Effector memory CD8-positive, alpha-beta T cell (primary cell): ENCODE measurements at regions not wholly inside any gene's neighbourhood (a gene's known extent, or its start where the extent isn't known, plus 50 kb on each side); places are given as distances from the start of the nearest gene placed in this dataset.

Experiments used
- ATAC-seq: fragments of 150-1000 bp; cut with Tn5 transposase; replicated peaks from 2 replicates; pipeline ENCODE4 v1.10.0; 2021; ENCODE audit warnings: mild to moderate bottlenecking, moderate library complexity
- DNase-seq, 3 experiments: peaks; one replicate each; pipeline ENCODE4 v3.0.0; 2021
- H3K27ac Mint-ChIP-seq, 2 donors: one replicate each; pipeline ENCODE4 v1.8.0; 2022; ENCODE audit warnings: mild to moderate bottlenecking in 2 of 2, mixed read lengths in 2 of 2, moderate library complexity in 2 of 2
- H3K27me3 Mint-ChIP-seq, 2 donors: one replicate each; pipeline ENCODE4 v1.8.0; 2022; ENCODE audit warnings: mixed read lengths in 2 of 2
- H3K36me3 Mint-ChIP-seq: one replicate; pipeline ENCODE4 v1.8.0; 2022; ENCODE audit warnings: mild to moderate bottlenecking, moderate library complexity, mixed read lengths; ENCODE audit not compliant: insufficient read depth
- H3K4me1 Mint-ChIP-seq, 2 donors: one replicate each; pipeline ENCODE4 v1.8.0; 2022; ENCODE audit warnings: low read depth in 2 of 2, mixed read lengths in 2 of 2
- H3K4me3 Mint-ChIP-seq, 2 donors: one replicate each; pipeline ENCODE4 v1.8.0; 2022; ENCODE audit warnings: mild to moderate bottlenecking in 2 of 2, mixed read lengths in 2 of 2, moderate library complexity in 2 of 2
- H3K9me3 Mint-ChIP-seq, 2 donors: one replicate each; pipeline ENCODE4 v1.8.0; 2022; ENCODE audit warnings: mixed read lengths in 2 of 2

GRCh38 chr3:22117091-22117490, 366.1 kb upstream of the ZNF385D start:
- H3K27ac Mint-ChIP-seq: no peak overlapping the region
- no peaks in the 10 kb centered on the region for H3K27me3 Mint-ChIP-seq
- ATAC-seq (no peak), DNase-seq (no peak)
- H3K4me3 Mint-ChIP-seq: no peak overlapping the region
- no peaks in the 10 kb centered on the region for H3K4me1 Mint-ChIP-seq
- H3K36me3 Mint-ChIP-seq: no peaks in the 10 kb centered on the region
- peaks cover 0 to 7% of the 10 kb centered on the region in 2 donors for H3K9me3 Mint-ChIP-seq

GRCh38 chr3:22117751-22118346, 366.8 kb upstream of the ZNF385D start:
- Mint-ChIP-seq H3K27me3 (no peaks in the 10 kb centered on the region), H3K4me3 (no peak overlapping the region), H3K4me1 (no peaks in the 10 kb centered on the region), H3K36me3 (no peaks in the 10 kb centered on the region), H3K9me3 (peaks cover under 1 to 13% of the 10 kb centered on the region in 2 donors), H3K27ac (no peak overlapping the region)
- no peak for DNase-seq
- no peak for ATAC-seq

GRCh38 chr3:22118542-22118941, 367.5 kb upstream of the ZNF385D start:
- Mint-ChIP-seq H3K27ac (no peak overlapping the region), H3K9me3 (peaks cover 2 to 10% of the 10 kb centered on the region in 2 donors), H3K36me3 (no peaks in the 10 kb centered on the region), H3K4me1 (no peaks in the 10 kb centered on the region), H3K4me3 (no peak overlapping the region), H3K27me3 (no peaks in the 10 kb centered on the region)
- DNase-seq (no peak), ATAC-seq (no peak)

- no peak for DNase-seq
- Mint-ChIP-seq H3K36me3 (no peaks in the 10 kb centered on the region), H3K9me3 (peaks cover 4 to 16% of the 10 kb centered on the region in 2 donors), H3K27me3 (no peaks in the 10 kb centered on the region), H3K27ac (no peak overlapping the region), H3K4me1 (no peaks in the 10 kb centered on the region), H3K4me3 (no peak overlapping the region)
- ATAC-seq: no peak
Measured at GRCh38 chr3:22121068-22121701, 370.2 kb upstream of the ZNF385D start.

GRCh38 chr3:22122567-22122966, 371.6 kb upstream of the ZNF385D start:
- H3K4me1 Mint-ChIP-seq: no peaks in the 10 kb centered on the region
- DNase-seq (no peak), ATAC-seq (no peak)
- peaks cover 4 to 16% of the 10 kb centered on the region in 2 donors for H3K9me3 Mint-ChIP-seq
- H3K27me3 Mint-ChIP-seq: no peaks in the 10 kb centered on the region
- H3K27ac Mint-ChIP-seq: no peak overlapping the region
- no peaks in the 10 kb centered on the region for H3K36me3 Mint-ChIP-seq
- no peak overlapping the region for H3K4me3 Mint-ChIP-seq

- Mint-ChIP-seq H3K36me3 (no peaks in the 10 kb centered on the region), H3K4me3 (no peak overlapping the region), H3K27ac (no peak overlapping the region), H3K27me3 (no peaks in the 10 kb centered on the region), H3K9me3 (peaks cover 8 to 10% of the 10 kb centered on the region in 2 donors), H3K4me1 (no peaks in the 10 kb centered on the region)
- no peak for ATAC-seq
- DNase-seq: no peak
Measured at GRCh38 chr3:22129101-22129500, 378.1 kb upstream of the ZNF385D start.

- H3K4me3 Mint-ChIP-seq: no peak overlapping the region
- peaks cover 3 to 6% of the 10 kb centered on the region in 2 donors for H3K9me3 Mint-ChIP-seq
- H3K36me3 Mint-ChIP-seq: no peaks in the 10 kb centered on the region
- ATAC-seq (no peak), DNase-seq (no peak)
- H3K27ac Mint-ChIP-seq: no peak overlapping the region
- H3K4me1 Mint-ChIP-seq: no peaks in the 10 kb centered on the region
- no peaks in the 10 kb centered on the region for H3K27me3 Mint-ChIP-seq
Measured at GRCh38 chr3:22141769-22142168, 390.8 kb upstream of the ZNF385D start.

GRCh38 chr3:22147161-22147560, 396.2 kb upstream of the ZNF385D start:
- Mint-ChIP-seq H3K4me1 (no peaks in the 10 kb centered on the region), H3K27me3 (no peaks in the 10 kb centered on the region), H3K27ac (no peak overlapping the region), H3K36me3 (no peaks in the 10 kb centered on the region), H3K9me3 (peaks cover 4 to 14% of the 10 kb centered on the region in 2 donors), H3K4me3 (no peak overlapping the region)
- ATAC-seq (no peak), DNase-seq (no peak)

- ATAC-seq (no peak), DNase-seq (no peak)
- Mint-ChIP-seq H3K9me3 (peaks cover 12 to 30% of the 10 kb centered on the region in 2 donors), H3K27ac (no peak overlapping the region), H3K27me3 (no peaks in the 10 kb centered on the region), H3K4me1 (no peaks in the 10 kb centered on the region), H3K4me3 (no peak overlapping the region), H3K36me3 (no peaks in the 10 kb centered on the region)
Measured at GRCh38 chr3:22156868-22157267, 405.9 kb upstream of the ZNF385D start.

GRCh38 chr3:22157848-22158247, 406.8 kb upstream of the ZNF385D start:
- Mint-ChIP-seq H3K4me1 (no peaks in the 10 kb centered on the region), H3K27ac (no peak overlapping the region), H3K27me3 (no peaks in the 10 kb centered on the region), H3K36me3 (no peaks in the 10 kb centered on the region), H3K9me3 (peaks cover 9 to 22% of the 10 kb centered on the region in 2 donors), H3K4me3 (no peak overlapping the region)
- ATAC-seq (no peak), DNase-seq (no peak)

GRCh38 chr3:22159004-22159695, 408.1 kb upstream of the ZNF385D start:
- no peak overlapping the region for H3K27ac Mint-ChIP-seq
- no peaks in the 10 kb centered on the region for H3K4me1 Mint-ChIP-seq
- ATAC-seq: no peak
- H3K4me3 Mint-ChIP-seq: no peak overlapping the region
- peaks cover 7 to 21% of the 10 kb centered on the region in 2 donors for H3K9me3 Mint-ChIP-seq
- no peaks in the 10 kb centered on the region for H3K36me3 Mint-ChIP-seq
- H3K27me3 Mint-ChIP-seq: no peaks in the 10 kb centered on the region
- DNase-seq: no peak

GRCh38 chr3:22161315-22161714, 410.3 kb upstream of the ZNF385D start:
- no peaks in the 10 kb centered on the region for H3K4me1 Mint-ChIP-seq
- no peak overlapping the region for H3K4me3 Mint-ChIP-seq
- H3K27ac Mint-ChIP-seq: no peak overlapping the region
- DNase-seq (no peak), ATAC-seq (no peak)
- H3K36me3 Mint-ChIP-seq: no peaks in the 10 kb centered on the region
- H3K9me3 Mint-ChIP-seq: peaks cover 7 to 36% of the 10 kb centered on the region in 2 donors
- no peaks in the 10 kb centered on the region for H3K27me3 Mint-ChIP-seq

- DNase-seq: no peak
- Mint-ChIP-seq H3K9me3 (peaks cover 7 to 13% of the 10 kb centered on the region in 2 donors), H3K27me3 (no peaks in the 10 kb centered on the region), H3K36me3 (no peaks in the 10 kb centered on the region), H3K27ac (no peak overlapping the region), H3K4me1 (no peaks in the 10 kb centered on the region), H3K4me3 (no peak overlapping the region)
- ATAC-seq: no peak
Measured at GRCh38 chr3:22170370-22170769, 419.4 kb upstream of the ZNF385D start.

- ATAC-seq (no peak), DNase-seq (no peak)
- Mint-ChIP-seq H3K36me3 (no peaks in the 10 kb centered on the region), H3K27me3 (no peaks in the 10 kb centered on the region), H3K9me3 (peaks cover 0 to 2% of the 10 kb centered on the region in 2 donors), H3K27ac (no peak overlapping the region), H3K4me3 (no peak overlapping the region), H3K4me1 (no peaks in the 10 kb centered on the region)
Measured at GRCh38 chr3:22172964-22173363, 422.0 kb upstream of the ZNF385D start.
